NOMO-1 (cell line): ENCODE measurements at regions not wholly inside any gene's neighbourhood (a gene's known extent, or its start where the extent isn't known, plus 50 kb on each side); places are given as distances from the start of the nearest gene placed in this dataset.

Experiments used
- DNase-seq, 2 experiments: peaks; one replicate each; lab custom pipeline; 2025; ENCODE audit not compliant: unreplicated experiment in 2 of 2; lab: John Stamatoyannopoulos, UW

DNA sequence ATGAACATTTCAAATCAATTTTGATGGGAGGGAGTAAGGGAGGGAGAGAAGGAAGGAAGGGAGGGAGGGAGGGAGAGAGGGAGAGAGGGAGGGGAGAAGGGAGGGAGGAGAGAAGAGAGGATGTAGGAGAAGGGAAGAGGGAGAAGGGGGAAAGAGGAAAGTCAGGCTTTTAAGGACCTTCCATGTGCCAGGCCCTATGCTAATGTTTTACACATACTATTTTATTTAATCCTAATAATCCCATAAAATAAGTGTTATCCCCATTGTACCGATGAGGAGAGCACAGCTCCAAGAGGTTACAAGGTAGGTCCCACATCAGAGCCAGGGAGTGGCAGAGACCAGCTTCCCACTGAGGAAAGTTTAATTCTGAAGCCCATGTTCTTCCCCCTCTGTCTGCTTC is 341.9 kb downstream of the RAB28 start:
- DNase-seq, result no peak

DNA sequence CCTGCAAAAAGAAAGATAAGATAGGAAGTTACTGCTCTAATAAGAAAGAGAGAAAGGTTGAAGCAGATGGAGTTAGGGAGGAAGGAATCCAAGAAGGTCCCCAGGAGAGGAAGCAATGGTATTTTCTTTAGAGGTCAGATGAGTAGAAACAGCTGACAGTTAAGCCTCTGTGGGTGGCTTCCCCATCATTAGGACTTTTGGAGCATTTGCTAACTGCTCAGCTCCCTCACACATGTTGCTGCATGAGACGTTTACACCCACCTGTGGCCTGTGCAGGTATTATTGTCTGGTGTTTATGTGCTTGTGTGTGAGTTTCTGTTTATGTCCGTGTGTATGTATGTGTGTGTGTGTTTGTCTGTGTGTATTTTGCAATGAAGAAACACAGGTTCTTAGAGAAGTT is 346.8 kb downstream of the RAB28 start:
- no peak for DNase-seq

DNA sequence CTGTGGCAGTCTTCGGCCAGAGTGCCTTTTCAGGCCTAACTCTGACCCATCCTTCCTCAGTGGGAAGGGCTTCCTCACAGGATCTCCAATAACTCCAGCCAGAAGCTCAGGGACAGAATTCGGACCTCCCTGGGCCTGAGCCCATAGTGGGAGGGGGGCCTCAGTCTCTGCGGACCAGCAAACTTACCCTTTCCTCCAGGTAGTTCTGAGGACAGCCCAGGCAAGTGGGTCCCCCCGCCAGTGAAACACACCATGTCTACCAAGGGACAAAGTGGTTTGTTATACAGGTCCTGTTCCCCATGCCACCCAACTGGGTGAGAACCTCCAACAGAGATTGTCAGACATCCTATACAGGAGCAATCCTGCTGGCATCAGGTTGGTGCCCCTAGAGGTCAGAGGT is 350.4 kb downstream of the RAB28 start:
- no peak for DNase-seq

DNA sequence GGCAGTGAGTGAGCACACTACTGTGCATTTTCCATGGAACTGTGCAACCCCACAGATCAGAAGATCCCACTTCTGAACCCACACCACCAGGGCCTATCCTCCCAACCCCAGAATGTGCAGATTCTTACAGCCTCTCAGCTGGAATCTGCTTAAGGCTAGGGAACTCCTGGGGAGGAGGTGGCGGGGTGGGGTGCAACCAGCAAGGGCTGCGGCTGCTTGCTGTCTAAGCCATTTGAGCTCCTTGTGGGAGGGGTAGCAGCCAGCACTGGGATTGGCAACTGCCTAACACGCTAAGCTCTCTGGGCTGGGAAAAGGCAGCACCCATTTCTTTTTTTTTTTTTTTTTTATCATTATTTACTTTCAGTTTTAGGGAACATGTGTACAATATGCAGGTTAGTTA is 353.3 kb downstream of the RAB28 start:
- no peak for DNase-seq

DNA sequence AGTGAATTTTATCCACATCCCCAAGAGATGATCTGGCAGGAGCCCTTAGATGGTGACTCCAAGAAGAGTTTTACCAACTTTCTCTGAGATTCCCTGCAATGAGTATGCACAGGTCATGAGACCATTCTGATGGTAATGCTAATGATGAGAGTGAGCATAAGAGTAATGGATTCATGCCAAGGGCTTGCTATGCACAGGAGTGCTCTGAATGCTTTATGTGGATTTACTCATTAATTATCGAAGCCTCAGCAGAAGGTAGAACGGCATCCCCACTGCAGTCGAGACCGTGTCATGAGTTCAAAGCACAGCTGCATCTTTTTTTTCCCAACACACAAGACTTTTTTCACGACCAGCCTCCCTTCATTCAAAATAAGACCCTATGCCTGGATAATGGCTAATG is 355.0 kb downstream of the RAB28 start:
- DNase-seq, result no peak

DNA sequence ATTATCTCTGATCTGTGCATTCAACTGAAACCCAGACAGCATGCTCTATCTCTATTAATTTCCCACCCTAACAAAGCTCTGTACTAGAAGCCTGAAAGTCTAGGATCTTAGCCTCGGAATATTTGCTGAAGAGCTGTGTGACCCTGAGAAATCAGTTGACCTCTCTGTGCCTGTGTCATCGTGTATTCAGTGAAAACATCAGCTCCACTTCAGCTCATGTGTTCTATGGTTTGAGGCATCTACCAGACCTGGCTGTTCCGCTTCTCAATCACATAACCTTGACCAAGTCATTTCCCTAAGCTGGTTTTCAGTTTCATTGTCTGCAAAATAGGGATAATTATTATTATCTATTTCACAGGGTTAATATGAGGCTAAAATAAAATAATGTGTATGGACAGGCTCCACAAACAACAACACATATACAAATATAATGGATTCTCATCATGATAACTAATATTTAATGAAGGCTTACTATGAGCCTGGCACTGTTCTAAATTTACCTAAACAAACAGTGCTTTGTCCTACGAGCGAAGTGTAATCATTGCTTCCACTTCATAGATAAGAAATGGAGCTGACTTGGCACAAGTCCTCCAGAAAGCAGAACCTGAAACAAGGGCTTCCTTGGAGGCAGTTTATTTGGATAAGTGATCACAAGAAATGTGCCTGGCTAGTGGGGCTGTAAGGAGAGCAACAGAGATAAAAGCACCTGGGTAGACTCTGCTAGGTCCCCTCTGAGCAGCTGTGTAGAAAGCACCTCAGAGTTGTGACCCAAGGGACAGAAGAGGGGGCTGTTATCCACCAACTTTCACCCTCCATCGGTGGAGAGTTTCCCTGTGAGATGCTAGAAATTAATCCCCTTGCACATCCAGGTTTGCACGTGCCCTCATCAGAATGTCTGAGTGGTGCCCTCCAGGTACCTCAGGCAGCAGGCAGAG is 356.9 kb downstream of the RAB28 start:
- DNase-seq, result no peak

DNA sequence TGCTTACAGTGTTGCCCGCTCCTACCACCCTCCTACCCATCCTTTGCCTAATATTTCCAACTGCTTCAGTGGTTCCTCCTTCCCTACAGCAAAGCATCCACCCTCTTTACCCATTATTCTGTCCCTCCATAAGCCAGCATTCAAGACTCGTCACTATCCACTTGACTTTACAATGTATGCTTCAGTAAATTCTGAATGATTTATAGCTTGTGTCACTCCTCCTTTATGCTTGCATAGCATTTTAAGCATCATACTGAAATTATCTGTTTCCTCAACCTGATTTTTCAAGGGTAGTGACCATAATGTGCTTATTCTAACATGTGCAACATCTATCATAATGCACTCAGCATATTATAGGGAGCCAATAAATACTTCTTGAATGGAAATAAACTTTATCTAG is 365.5 kb downstream of the RAB28 start:
- DNase-seq, result no peak

DNA sequence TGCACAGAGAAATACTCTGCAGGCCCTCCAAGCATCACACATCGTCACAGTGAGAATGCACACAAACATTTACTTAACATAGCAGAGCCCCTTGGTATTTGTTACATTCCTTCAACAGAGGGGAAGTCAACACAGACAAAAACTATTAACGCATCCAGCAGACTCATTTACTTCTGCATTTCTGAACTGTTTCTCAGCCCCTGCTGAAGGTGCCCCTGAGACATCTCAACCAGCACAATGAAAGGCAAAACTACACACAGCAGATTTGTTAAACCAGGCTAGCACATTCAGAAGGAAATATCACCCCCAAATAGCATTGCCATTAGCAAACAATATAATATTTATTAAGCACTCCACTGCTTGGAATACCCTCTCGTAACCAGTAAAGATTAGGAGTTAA is 367.0 kb downstream of the RAB28 start:
- DNase-seq, result no peak

DNA sequence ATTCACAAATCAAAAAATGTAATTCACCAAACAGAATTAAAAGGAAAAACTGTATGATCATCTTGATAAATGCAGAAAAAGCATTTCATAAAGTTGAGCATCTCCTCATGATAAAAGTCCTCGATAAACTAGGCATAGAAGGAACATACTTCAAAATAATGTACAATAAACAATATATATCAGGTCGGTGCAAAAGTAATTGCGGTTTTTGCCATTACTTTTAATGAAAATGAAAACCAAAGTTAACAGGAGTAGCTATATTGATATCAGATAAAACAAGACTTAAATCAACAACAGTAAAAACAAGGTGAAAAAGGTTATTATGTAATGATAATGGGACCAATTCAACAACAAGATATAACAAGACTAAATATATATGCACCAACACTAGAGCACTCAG is 372.1 kb downstream of the RAB28 start:
- DNase-seq, result no peak

DNA sequence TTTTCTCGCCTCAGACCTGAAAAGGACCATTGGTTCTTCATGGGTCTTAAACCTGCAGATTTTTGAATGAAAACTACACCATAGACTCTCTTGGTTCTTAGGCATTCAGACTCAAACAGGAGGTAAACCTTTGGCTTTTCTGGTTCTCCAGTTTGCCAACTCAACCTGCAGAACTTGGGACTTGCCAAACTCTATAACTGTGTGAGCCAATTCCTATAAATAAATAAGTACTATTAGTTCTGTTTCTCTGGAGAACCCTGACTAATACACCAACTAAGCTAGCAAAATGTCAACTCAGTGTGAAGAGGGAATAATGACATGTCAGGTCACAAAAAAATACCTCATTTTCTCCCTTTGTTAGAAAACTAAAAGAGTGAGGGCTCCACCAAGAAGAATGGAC is 374.6 kb downstream of the RAB28 start:
- no peak for DNase-seq

DNA sequence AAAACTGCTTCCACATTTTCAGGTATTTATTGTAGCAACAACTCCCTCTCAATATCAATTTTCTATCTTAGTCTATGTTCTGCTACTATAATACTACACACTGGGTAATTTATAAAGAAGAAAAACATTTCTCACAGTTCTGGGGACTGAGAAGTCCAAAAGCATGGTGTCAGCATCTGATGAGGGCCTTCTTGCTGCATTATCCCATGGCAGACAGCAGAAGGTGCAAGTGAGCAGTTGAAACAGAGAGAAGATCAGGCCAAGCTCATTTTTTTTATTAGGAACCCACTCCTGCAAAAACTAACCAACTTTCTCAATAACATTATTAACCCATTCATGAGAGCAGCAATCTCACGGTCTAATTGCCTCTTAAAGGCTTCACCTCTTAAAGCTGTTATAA is 376.0 kb downstream of the RAB28 start:
- no peak for DNase-seq

DNA sequence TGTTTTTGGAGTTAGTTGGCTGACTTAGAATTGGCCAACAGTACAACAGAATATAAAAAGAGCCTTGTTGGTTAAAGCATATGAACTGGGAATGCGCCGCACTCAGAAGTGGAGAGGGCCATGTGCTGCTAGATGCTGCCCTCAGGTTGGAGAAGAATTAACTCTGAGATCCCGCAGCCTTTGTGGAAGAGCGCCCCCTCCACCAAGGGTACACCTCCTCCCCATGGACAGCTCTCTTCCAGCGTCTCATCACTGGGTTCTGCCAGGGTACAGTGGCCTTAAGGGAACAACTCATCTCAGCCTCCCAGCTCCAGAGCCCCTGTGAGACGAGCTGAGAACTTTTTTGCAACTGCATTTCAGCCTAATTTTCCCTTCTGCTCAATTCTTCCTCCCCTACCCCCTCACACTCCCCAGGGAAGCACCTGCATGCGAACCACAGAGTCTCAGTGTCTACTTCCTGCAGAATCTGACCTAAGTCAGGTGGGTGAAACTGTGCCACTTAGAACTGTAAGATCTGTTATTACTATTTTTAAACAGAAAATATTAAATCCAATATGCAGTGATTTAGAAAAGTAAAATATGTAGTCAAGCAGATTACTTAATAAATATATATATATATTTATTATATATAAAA is 380.6 kb downstream of the RAB28 start:
- no peak for DNase-seq

DNA sequence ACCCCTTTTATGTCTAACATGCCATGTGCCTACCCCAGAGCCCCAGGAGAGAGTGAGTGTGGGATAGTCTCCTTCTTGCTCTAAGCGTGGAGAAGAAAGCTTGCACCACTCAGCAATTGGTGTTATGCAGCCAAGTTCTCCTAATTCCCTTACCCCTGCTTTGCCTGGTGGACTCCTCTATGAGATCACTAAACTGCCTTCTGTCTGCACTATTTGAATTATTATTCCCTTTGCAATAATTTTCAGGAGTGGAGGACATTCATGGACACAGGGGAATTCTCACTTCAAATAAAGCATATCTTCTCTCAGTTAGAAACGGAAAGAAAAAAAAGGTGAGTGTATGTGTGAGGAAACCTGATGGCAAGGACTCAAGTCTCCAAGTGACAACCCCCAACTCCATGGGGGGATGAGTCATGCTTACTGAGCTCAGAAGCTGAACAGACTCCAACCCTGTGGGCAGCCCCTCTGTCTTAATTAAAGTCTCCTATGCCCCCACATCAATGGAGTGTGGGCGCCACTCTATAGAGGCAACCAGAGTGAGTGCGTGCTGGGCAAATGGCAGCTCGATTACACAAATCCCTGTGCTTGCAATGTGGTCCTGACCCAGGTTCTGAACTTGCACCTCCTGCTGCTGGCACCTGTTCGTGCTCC is 381.9 kb downstream of the RAB28 start:
- no peak for DNase-seq

DNA sequence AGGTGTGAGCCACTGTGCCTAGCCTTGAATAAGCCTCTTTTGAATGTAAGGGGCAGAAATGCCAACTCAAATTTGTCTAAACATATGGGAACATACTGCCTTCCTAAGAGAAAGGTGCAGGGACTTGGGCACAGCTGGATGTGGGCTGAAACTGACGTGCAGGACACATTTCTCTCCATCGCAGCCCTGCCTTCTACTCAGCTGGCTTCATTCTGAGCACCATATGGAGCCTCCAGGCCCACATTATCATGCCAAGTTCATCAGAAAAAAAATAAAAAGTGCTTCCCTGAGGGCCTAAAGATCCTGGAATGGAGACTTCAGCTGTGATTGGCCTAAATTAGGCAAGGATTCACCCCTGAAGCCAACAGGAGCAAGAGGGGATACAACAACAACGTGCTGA is 386.2 kb downstream of the RAB28 start:
- no peak for DNase-seq

DNA sequence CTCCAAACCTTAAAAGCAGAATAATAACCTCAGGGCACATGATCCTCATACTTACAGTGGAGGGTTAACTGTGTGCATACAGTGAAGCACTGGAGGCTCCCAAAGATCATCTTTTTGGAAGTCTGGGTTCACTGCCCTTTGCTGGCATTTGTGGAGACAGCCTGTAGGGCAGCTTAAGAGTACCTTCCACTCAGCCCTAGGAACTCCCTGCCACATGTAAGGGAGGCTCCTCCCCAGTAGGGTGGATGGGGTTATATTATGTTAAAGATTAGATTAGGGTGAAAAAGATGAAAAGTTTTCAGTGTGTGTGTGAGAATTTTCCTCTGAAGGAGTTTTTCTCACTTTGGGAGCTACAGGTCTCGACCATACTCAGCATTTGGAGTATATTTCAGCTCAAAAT is 388.4 kb downstream of the RAB28 start:
- DNase-seq, result no peak

DNA sequence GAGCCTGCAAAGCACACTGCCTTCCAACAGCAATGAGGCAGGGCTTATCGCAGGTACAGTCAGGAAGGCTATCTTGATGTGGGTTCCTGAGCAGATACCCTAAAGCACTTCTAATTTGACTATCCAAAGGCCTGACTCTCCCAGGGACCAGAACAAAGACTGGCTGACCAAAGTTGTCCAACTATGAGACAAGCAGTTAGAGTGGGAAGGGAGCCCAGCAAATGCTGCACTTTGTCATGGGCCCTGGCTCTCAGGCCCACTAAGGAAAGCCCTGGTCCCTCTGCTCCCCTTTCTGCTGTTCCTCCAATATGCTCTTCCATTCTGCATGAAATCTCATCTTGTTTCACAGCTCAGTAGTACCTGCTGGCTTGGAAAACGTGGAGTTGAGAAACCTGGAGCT is 391.0 kb downstream of the RAB28 start:
- no peak for DNase-seq

DNA sequence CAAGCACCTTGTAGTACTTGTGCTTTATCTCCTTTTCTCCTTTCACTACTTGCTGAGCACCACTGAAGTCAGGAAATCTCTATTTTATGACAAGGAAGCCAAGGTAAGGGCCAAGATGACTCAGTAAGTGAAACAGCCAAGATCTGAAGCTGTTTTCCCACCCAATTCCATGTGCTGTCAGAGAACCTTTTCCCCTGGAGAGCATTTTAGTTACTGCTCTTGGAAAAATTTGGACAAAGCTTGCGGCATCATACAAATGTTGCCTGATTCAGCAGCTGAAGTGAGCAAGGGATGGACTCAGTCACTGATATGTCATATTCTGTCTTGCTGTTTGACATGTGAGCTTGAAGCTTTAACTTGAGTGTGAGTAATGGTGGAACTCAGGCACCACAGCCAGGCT is 391.4 kb downstream of the RAB28 start:
- DNase-seq, result no peak

DNA sequence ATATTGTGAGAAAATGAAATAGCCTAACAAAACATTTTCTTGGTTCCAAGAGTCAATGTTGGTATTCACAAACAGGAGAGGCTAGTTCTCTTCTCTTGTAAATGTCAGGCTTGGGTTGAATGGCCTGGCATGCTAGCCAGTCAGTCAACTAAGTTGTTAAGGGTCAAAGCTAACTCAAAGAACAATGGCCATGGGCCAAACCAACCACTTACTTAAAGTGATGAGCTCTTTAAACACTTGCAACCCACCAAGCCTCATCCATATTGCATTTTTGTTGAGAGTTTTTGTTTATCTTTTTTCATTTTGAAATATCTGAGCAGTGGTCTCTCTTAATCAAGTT is 394.5 kb downstream of the RAB28 start:
- DNase-seq, result no peak

DNA sequence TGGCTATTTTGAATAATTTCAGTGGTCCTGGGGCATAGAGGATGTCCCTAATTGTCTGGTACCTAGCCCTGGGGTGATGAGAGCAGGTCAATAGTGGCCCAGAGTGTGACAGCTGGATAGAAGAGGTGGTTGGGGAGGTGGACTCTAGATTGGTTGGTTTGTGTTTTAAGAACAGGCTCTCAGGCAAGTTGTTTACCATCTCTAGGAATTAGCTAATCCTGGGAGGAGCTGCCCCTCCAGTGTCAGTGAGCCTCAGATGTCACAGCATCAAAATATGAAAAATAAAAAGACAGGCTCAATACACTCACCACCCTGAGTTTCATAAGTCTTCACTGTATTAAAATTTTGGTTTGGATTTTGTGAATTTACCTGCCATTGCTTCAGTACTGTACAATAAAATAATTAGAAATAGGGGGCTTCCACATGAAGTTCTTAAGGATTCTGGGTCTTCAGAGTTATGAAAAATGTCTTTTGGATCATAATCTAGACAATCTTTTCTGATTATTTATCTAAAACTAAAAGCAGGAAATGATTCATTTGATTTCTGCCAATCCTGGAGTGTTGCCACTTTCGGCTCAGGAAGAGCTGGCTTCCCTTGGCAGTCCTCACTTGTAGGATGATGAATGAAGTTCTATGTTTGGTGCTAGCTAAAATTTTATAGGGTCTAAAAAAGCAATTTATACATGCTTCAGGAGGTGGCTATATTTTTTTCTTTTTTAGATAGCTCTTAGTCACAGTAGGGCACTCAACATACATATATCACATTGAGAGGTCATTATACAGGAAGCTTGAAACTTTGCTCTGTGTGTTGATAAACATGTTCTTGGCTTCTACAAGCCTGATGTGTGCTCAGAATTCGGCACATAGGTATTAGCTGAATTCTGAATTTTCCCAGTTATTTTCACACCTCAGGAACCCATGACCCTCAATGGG is 395.1 kb downstream of the RAB28 start:
- no peak for DNase-seq

DNA sequence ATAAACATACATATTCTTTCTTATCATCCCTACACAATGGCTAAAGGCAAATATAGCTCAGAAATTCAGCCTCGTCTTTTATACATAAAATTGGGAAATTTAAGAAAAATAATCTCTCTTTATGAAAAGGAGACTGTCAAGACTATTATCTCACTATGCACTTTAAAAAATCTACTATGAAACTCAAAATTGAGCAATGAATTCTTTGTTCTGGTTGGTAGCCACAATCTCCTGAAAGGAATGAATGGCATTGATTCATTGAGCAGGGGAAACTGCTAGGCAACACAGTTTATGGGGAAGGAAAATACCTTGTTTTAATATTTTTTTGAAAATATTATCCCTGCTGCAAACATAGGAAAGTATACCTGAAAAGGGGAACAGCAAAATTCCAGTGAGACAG is 397.1 kb downstream of the RAB28 start:
- DNase-seq, result no peak

DNA sequence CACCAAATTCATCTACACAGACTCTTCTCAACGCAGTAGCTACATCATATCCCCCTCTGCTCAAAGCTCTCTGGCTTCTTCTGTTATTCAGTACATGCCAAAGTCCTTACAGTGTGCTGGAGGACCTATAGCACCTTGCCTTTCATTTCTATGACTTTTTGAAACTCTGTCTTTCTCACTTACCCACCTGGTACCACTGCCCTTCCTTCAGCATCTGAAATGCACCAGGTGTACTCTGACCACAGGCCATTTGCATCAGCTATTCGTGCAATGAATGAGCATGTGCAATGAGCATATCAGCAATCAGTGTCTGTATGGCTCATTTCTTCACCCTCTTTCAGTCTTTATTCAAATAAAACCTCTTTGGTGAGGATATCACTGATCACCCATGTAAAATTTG is 399.9 kb downstream of the RAB28 start:
- no peak for DNase-seq
